SK-N-MC (cell line): ENCODE measurements at regions not wholly inside any gene's neighbourhood (a gene's known extent, or its start where the extent isn't known, plus 50 kb on each side); places are given as distances from the start of the nearest gene placed in this dataset.

Experiments
- DNase-seq: peaks from one replicate; pipeline ENCODE4 v3.0.0-alpha.2; 2011; ENCODE audit warnings: low read depth, low spot score
- H3K27ac ChIP-seq: fragments of 200-600 bp; sonication (generic); 2 replicates; pipeline ENCODE4 v1.5.1; 2016; ENCODE audit warnings: mixed run types
- H3K36me3 ChIP-seq: fragments of 200-600 bp; sonication (generic); 2 replicates; pipeline ENCODE4 v1.6.1; 2017; ENCODE audit warnings: antibody characterized with exemption, low read length, mixed read lengths; ENCODE audit not compliant: insufficient read depth
- H3K4me3 ChIP-seq: fragments of 200-600 bp; sonication (generic); 2 replicates; pipeline ENCODE4 v1.5.1; 2016
- H3K9ac ChIP-seq: fragments of 200-600 bp; sonication (generic); 2 replicates; pipeline ENCODE4 v1.8.0; 2017; ENCODE audit warnings: mixed run types, mixed read lengths; ENCODE audit not compliant: insufficient read length
- H3K9me3 ChIP-seq: fragments of 200-600 bp; sonication (generic); 2 replicates; pipeline ENCODE4 v1.6.1; 2017; ENCODE audit warnings: low read depth, mild to moderate bottlenecking, antibody characterized with exemption, low read length, moderate library complexity, mixed read lengths
- EZH2 ChIP-seq: fragments of 200-600 bp; sonication (generic); IDR thresholded peaks from one replicate; pipeline ENCODE4 v1.6.1; 2017; ENCODE audit warnings: antibody characterized with exemption
- FOXP2 ChIP-seq: optimal IDR thresholded peaks from 2 replicates; pipeline ENCODE3; 2011; ENCODE audit warnings: mild to moderate bottlenecking, moderate library complexity; ENCODE audit not compliant: insufficient read depth; ENCODE audit errors: extremely low read length, control extremely low read depth
- POLR2AphosphoS5 ChIP-seq: IDR thresholded peaks from 2 replicates; pipeline ENCODE4 v1.6.1; 2012; ENCODE audit warnings: mild to moderate bottlenecking, low read depth, low read length, borderline replicate concordance

DNA sequence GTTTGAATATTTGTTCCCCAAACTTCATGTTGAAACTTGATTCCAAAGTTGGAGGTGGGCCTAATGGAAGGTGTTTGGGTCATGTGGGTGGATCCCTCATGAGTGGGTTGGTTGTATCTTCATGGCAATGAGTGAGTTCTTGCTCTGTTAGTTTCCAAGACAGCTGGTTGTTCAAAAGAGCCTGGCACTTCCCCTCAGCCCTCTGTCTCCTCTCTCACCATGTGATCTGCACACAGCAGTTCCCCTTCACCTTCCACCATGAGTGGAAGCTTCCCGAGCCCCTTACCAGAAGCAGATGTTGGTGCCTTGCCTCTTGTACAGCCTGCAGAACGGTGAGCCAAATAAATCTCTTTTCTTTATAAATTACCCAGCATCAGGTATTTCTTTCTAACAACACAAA is 327.1 kb upstream of the SLCO3A1 start:
- Histone ChIP-seq H3K27ac (no peak overlapping the region), H3K9me3 (no peaks in the 10 kb centered on the region), H3K4me3 (no peak overlapping the region), H3K36me3 (no peaks in the 10 kb centered on the region), H3K9ac (no peak overlapping the region)
- TF ChIP-seq FOXP2, result no peak
- TF ChIP-seq POLR2AphosphoS5, result no peak
- TF ChIP-seq EZH2, result no peak
- DNase-seq, result no peak

GRCh38 chr15:91528801-91529200 is 324.7 kb upstream of the SLCO3A1 start:
- DNase-seq, result no peak
- no peak overlapping the region for H3K4me3 ChIP-seq
- no peak overlapping the region for H3K27ac ChIP-seq
- no peaks in the 10 kb centered on the region for H3K9me3 ChIP-seq
- H3K9ac ChIP-seq, result no peak overlapping the region
- H3K36me3 ChIP-seq, result no peaks in the 10 kb centered on the region
- no peak for TF ChIP-seq POLR2AphosphoS5
- TF ChIP-seq EZH2, result no peak
- TF ChIP-seq FOXP2, result no peak

DNA sequence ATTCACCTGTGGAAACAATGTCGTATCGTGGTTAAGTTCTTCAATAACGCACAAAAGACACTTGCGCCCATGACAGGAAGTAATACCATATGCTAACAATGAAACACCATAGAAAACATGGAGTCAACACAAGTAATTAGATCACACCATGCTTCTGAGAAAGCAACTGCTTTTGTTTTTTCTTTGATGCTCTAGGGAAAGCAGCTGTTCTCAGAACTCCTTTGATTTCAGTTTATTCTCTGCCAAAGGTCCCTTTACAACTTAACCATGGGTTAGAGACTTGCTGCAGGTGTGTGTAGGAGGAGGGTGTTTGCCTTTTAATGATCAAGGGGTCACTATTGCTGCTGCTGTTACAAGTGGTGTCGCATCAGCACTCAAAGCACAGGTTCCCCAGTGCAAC is 324.0 kb upstream of the SLCO3A1 start:
- H3K27ac ChIP-seq, result no peak overlapping the region
- no peaks in the 10 kb centered on the region for H3K36me3 ChIP-seq
- no peak overlapping the region for H3K9ac ChIP-seq
- no peaks in the 10 kb centered on the region for H3K9me3 ChIP-seq
- no peak for TF ChIP-seq POLR2AphosphoS5
- no peak overlapping the region for H3K4me3 ChIP-seq
- DNase-seq, result no peak

- Histone ChIP-seq H3K9me3 (no peaks in the 10 kb centered on the region), H3K36me3 (no peaks in the 10 kb centered on the region), H3K4me3 (no peak overlapping the region), H3K27ac (no peak overlapping the region), H3K9ac (no peak overlapping the region)
- no peak for DNase-seq
- TF ChIP-seq POLR2AphosphoS5 (no peak), FOXP2 (no peak), EZH2 (no peak)
Measured at GRCh38 chr15:91530279-91530678, 323.2 kb upstream of the SLCO3A1 start.

GRCh38 chr15:91530956-91531582 is 322.4 kb upstream of the SLCO3A1 start:
- Histone ChIP-seq H3K4me3 (no peak overlapping the region), H3K9me3 (no peaks in the 10 kb centered on the region), H3K36me3 (no peaks in the 10 kb centered on the region), H3K9ac (no peak overlapping the region), H3K27ac (no peak overlapping the region)
- DNase-seq, result no peak
- TF ChIP-seq POLR2AphosphoS5 (no peak), EZH2 (no peak), FOXP2 (no peak)

DNA sequence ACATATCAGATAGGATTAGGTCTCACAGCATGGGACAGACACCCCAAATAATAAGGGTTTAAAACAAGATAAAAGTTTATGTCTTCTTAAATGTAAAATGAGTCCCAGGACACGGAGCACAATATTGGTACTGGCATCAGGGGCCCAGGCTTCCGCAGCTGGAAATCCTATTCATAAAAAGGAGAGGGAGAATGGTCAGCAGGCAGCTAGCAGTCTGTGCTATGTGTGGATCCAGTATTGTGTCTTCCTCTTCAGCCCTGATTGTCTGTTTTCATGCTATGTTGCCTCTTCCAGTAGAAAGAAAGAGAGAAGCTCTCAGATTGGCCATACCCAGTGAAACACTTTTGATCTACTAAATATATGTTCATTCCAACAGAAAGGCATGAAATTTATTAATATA is 319.3 kb upstream of the SLCO3A1 start:
- no peak overlapping the region for H3K9ac ChIP-seq
- no peak for TF ChIP-seq POLR2AphosphoS5
- TF ChIP-seq EZH2, result no peak
- no peak for TF ChIP-seq FOXP2
- H3K27ac ChIP-seq, result no peak overlapping the region
- H3K4me3 ChIP-seq, result no peak overlapping the region
- H3K36me3 ChIP-seq, result no peaks in the 10 kb centered on the region
- no peaks in the 10 kb centered on the region for H3K9me3 ChIP-seq
- DNase-seq, result no peak

GRCh38 chr15:91534976-91535375 is 318.5 kb upstream of the SLCO3A1 start:
- H3K9me3 ChIP-seq, result no peaks in the 10 kb centered on the region
- no peak overlapping the region for H3K9ac ChIP-seq
- H3K27ac ChIP-seq, result no peak overlapping the region
- DNase-seq, result no peak
- no peak overlapping the region for H3K4me3 ChIP-seq
- TF ChIP-seq FOXP2 (no peak), POLR2AphosphoS5 (no peak), EZH2 (no peak)
- H3K36me3 ChIP-seq, result no peaks in the 10 kb centered on the region

GRCh38 chr15:91535856-91536500 is 317.5 kb upstream of the SLCO3A1 start:
- H3K27ac ChIP-seq, result peak overlapping the region; percentile 86
- H3K4me3 ChIP-seq, result no peak overlapping the region
- TF ChIP-seq POLR2AphosphoS5, result no peak
- no peak for TF ChIP-seq EZH2
- no peak for TF ChIP-seq FOXP2
- H3K9me3 ChIP-seq, result no peaks in the 10 kb centered on the region
- H3K9ac ChIP-seq, result no peak overlapping the region
- H3K36me3 ChIP-seq, result no peaks in the 10 kb centered on the region
- DNase-seq, result no peak

- no peak overlapping the region for H3K9ac ChIP-seq
- TF ChIP-seq FOXP2, result no peak
- no peak for TF ChIP-seq POLR2AphosphoS5
- TF ChIP-seq EZH2, result no peak
- H3K36me3 ChIP-seq, result no peaks in the 10 kb centered on the region
- H3K9me3 ChIP-seq, result no peaks in the 10 kb centered on the region
- H3K27ac ChIP-seq, result peak overlapping the region; percentile 86; the same call in 1 of the 2 replicates
- H3K4me3 ChIP-seq, result no peak overlapping the region
- DNase-seq, result no peak
Measured at GRCh38 chr15:91537856-91538255, 315.7 kb upstream of the SLCO3A1 start.
